ENCODE measurements at regions not wholly inside any gene's neighbourhood (a gene's known extent, or its start where the extent isn't known, plus 50 kb on each side); places are given as distances from the start of the nearest gene placed in this dataset.

DNA sequence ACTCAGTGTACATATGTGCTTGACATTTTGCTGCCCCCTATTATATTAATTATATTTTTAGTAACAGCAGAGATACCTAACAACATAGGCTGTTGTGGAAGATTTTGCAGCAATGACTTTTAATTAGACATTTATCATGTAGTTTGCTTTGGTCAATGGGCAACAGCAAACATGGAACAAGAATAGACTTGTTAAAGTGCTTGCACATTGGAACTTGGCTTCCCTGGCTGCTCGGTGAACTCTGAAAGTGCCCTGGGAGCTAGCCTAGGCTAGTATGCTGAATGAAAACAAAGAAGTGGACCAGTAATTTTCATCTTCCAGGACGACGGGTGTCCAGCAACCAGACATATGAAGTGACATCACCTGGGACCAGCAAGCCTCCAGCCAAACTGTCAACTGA is 1157.1 kb downstream of the ARAP2 start:
- H3K9me3 ChIP-seq (ENCODE audit: low read depth, low read length, poor library complexity, severe bottlenecking) = no peaks in the 10 kb centered on the region
- DNase-seq (ENCODE audit: low spot score) = no peak
- H3K36me3 ChIP-seq (ENCODE audit: insufficient read depth, low read length, poor library complexity, severe bottlenecking) = no peaks in the 10 kb centered on the region
- no peak overlapping the region for H3K27ac ChIP-seq (ENCODE audit: low read depth, low read length, poor library complexity, severe bottlenecking)
- no peaks in the 10 kb centered on the region for H3K4me1 ChIP-seq (ENCODE audit: insufficient read depth, low read length, poor library complexity, severe bottlenecking)
- no peaks in the 10 kb centered on the region for H3K27me3 ChIP-seq (replicated peaks; ENCODE audit: insufficient read depth, low read depth, low read length, poor library complexity)
- intact Hi-C loops (cut with micrococcal nuclease; ENCODE audit: unreplicated experiment) = no loop called here
- no peak overlapping the region for H3K4me3 ChIP-seq (ENCODE audit: low read depth, low read length, poor library complexity, severe bottlenecking)
- ChIA-PET CTCF (no interaction called here), POLR2A (ENCODE audit: low non-redundant PET) (no interaction called here)
- no peak for TF ChIP-seq EZH2 (IDR thresholded peaks at IDR 0.05; ENCODE audit: borderline replicate concordance, low read depth, low read length, poor library complexity, severe bottlenecking)
- TF ChIP-seq, protein P1, sequence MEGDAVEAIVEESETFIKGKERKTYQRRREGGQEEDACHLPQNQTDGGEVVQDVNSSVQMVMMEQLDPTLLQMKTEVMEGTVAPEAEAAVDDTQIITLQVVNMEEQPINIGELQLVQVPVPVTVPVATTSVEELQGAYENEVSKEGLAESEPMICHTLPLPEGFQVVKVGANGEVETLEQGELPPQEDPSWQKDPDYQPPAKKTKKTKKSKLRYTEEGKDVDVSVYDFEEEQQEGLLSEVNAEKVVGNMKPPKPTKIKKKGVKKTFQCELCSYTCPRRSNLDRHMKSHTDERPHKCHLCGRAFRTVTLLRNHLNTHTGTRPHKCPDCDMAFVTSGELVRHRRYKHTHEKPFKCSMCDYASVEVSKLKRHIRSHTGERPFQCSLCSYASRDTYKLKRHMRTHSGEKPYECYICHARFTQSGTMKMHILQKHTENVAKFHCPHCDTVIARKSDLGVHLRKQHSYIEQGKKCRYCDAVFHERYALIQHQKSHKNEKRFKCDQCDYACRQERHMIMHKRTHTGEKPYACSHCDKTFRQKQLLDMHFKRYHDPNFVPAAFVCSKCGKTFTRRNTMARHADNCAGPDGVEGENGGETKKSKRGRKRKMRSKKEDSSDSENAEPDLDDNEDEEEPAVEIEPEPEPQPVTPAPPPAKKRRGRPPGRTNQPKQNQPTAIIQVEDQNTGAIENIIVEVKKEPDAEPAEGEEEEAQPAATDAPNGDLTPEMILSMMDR (conservative IDR thresholded peaks at IDR 0.05; ENCODE audit: low read depth, low read length) = no peak
- no TSS peak for BruUV-seq (replicated peaks)

DNA sequence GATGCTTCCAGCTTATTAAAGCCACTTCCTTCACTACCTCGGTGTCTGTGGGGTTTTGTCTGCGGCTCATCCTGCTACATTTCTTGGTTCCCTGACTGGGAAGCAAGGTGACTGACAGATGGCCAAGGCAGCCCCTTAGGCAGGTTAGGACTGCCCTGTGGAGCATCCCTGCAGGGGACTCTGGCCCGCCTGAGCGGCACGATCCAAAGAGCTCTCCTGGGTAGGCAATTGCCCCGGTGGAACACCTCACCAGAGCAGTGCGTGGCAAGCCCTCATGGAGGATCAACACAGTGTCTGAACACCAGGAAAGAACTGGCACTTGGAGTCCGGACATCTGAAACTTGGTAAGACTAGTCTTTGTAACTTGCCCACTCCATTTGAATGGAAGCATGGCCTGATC is 1143.4 kb downstream of the ARAP2 start:
- CTCF ChIA-PET = no interaction called here
- Histone ChIP-seq H3K27me3 (replicated peaks; ENCODE audit: insufficient read depth, low read depth, low read length, poor library complexity) (no peaks in the 10 kb centered on the region), H3K4me1 (ENCODE audit: insufficient read depth, low read length, poor library complexity, severe bottlenecking) (no peaks in the 10 kb centered on the region), H3K4me3 (ENCODE audit: low read depth, low read length, poor library complexity, severe bottlenecking) (no peak overlapping the region), H3K36me3 (ENCODE audit: insufficient read depth, low read length, poor library complexity, severe bottlenecking) (no peaks in the 10 kb centered on the region), H3K9me3 (ENCODE audit: low read depth, low read length, poor library complexity, severe bottlenecking) (peaks cover 6% of the 10 kb centered on the region), H3K27ac (ENCODE audit: low read depth, low read length, poor library complexity, severe bottlenecking) (no peak overlapping the region)
- POLR2A ChIA-PET (ENCODE audit: low non-redundant PET) = no interaction called here
- no peak for DNase-seq (ENCODE audit: low spot score)
- TF ChIP-seq, protein P1 (conservative IDR thresholded peaks at IDR 0.05; ENCODE audit: low read depth, low read length) = no peak
- TF ChIP-seq EZH2 (IDR thresholded peaks at IDR 0.05; ENCODE audit: borderline replicate concordance, low read depth, low read length, poor library complexity, severe bottlenecking) = no peak
- BruUV-seq (replicated peaks) = no TSS peak
- intact Hi-C loops (cut with micrococcal nuclease; ENCODE audit: unreplicated experiment) = no loop called here

DNA sequence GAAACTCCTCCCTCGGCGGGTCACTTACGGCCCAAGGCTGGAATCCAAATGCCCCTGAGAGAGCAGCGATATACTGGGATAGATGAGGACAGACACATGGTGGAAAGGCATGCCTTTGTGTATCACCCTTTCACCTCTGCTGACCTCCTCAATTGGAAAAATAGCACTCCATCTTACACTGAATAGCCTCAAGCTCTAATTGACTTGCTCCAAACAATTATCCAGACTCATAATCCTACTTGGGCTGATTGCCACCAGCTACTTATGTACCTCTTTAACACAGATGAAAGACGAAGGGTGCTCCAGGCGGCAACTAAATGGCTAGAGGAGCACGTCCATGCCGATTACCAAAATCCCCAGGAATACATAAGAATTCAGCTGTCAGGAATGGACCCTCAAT is 1142.2 kb downstream of the ARAP2 start:
- H3K27ac ChIP-seq (ENCODE audit: low read depth, low read length, poor library complexity, severe bottlenecking) = no peak overlapping the region
- no peaks in the 10 kb centered on the region for H3K9me3 ChIP-seq (ENCODE audit: low read depth, low read length, poor library complexity, severe bottlenecking)
- BruUV-seq (replicated peaks) = no TSS peak
- H3K4me1 ChIP-seq (ENCODE audit: insufficient read depth, low read length, poor library complexity, severe bottlenecking) = no peaks in the 10 kb centered on the region
- H3K4me3 ChIP-seq (ENCODE audit: low read depth, low read length, poor library complexity, severe bottlenecking) = no peak overlapping the region
- ChIA-PET CTCF (no interaction called here), POLR2A (ENCODE audit: low non-redundant PET) (no interaction called here)
- no peaks in the 10 kb centered on the region for H3K27me3 ChIP-seq (replicated peaks; ENCODE audit: insufficient read depth, low read depth, low read length, poor library complexity)
- no peak for DNase-seq (ENCODE audit: low spot score)
- intact Hi-C loops (cut with micrococcal nuclease; ENCODE audit: unreplicated experiment) = no loop called here
- no peaks in the 10 kb centered on the region for H3K36me3 ChIP-seq (ENCODE audit: insufficient read depth, low read length, poor library complexity, severe bottlenecking)
- TF ChIP-seq EZH2 (IDR thresholded peaks at IDR 0.05; ENCODE audit: borderline replicate concordance, low read depth, low read length, poor library complexity, severe bottlenecking) = no peak
- TF ChIP-seq, protein P1 (conservative IDR thresholded peaks at IDR 0.05; ENCODE audit: low read depth, low read length) = no peak
